ENCODE measurements at regions not wholly inside any gene's neighbourhood (a gene's known extent, or its start where the extent isn't known, plus 50 kb on each side); places are given as distances from the start of the nearest gene placed in this dataset.
"Not testable (repeated sequence)": the region's sequence is repeated elsewhere in the genome, so short reads cannot be mapped to it uniquely, and the experiment has no call there.

DNA sequence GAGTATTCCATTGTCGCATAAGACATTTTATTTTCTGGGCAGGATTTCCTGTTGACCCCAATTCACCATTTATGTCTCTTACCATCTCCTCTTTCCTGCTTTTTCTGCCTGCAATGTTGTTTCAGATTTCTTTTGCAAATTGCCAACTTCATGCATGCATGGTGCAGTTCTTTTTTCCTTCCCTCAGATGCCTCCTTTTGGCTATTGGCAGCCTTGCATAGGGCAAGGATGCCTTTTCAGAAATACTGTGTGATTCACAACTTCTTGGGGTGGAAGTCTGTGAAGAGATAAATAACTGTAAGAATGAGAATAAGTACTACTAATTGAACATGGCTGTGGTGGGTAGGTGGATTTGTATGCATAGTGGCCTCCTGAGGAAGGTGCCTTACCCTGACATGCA, 116.7 kb downstream of the SOX4 start:
- DNase-seq (ENCODE audit: low read depth) = no peak

DNA sequence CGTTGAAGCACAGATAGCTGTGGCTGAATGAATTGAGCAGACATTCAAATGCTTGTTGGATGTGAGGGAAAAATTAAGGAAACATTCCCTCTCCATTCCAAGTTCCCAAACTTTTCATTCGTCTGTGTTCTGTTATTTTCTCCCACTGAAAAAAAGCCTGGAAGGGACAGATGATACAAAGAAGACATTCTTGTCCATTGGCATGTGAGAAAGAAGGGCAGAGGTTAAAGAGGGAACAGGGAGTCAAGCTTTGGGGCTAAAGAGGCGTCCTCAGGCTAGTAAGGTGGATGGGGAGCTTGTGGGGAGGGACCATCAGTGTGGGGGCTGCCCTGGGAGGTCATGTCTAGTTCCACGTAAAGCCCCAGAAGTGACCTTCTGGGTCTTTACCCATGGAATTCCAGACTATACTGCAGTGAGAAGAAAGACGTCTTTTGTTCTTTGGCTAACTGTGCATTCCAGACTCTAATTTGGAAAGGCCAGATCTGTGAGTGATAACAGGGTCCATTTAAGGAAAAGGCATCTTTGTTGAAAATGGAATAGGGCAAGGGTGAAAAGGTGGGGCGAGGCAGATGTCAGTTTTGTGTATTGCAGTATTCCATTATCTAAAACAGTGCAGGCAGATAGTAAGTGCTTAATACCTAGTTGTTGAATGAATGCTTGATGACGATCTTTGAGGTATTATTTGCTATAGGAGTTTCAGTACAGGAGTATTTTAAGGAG, 117.5 kb downstream of the SOX4 start:
- DNase-seq (ENCODE audit: low read depth) = no peak

DNA sequence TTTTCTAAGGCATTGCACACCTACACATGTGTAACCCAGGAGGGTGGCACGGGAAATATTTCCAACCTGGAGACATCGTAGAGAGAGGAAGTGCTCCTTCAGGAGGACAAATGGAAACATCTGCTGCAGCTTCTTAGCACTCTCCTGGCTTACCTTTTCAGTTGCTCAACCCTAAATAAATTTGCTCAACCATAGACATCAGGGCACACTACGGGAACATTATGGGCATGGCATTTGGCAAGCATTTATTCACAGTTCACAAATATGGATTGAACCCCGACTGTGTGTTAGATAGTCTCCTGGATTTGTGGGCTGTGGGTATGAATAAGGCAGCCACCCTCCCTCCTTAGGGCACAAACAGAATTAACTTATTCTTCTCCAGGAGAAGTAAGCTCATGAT, 118.7 kb downstream of the SOX4 start:
- no peak for DNase-seq (ENCODE audit: low read depth)

DNA sequence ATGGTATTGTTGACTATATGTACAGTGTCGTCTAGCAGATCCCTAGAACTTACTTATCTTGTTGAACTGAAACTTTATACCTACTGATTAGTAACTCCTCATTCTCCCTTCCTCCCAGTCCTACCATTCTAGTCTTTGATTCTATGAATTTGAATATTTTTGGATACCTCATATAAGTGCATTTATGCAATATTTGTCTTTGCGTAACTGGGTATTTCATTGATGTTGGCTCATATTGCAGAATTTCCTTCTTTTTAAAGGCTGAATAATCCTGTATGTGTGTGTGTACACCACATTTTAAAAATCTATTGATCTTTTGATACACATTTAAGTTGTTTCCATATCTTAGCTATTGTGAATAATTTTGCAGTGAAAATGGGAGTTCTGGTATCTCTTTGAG, 119.9 kb downstream of the SOX4 start:
- no peak for DNase-seq (ENCODE audit: low read depth)

DNA sequence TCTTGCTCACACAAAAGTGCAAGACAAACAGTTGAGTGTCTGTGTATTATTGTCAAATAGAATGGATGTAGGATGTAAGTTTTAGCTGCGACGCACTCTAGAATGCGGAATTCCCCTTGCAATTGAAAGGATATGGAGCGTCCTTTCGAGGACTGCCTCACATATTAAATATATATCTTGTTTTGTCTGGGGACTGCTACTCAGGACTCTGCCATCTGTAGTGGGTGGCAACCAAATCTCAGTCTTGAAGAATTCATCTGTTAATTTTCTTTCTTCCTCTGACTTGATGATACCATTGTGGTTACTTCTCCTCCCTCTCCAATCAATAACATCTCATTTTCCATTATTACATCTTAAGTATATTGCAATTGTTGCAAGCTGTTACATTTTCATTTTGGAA, 121.6 kb downstream of the SOX4 start:
- no peak for DNase-seq (ENCODE audit: low read depth)

DNA sequence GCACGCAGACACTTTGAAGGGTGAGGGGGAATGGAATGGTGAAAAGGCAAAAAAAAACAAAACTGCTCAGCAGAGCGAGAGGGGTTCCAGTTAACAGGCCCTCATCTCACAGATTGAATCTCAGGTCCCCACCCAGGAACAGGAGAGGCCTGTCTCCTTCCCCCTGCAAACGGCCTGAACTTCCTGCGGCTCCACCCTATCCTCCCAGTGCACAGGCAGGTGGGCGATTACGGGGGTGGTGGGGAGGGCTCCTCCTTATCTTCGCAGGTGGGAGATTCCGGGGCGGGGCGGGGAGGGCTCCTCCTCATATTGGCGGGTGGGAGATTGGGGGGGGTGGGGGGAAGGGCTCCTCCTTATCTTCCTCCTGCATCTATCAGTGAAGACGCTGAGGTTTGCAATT, 129.0 kb downstream of the SOX4 start:
- no peak for DNase-seq (ENCODE audit: low read depth)

DNA sequence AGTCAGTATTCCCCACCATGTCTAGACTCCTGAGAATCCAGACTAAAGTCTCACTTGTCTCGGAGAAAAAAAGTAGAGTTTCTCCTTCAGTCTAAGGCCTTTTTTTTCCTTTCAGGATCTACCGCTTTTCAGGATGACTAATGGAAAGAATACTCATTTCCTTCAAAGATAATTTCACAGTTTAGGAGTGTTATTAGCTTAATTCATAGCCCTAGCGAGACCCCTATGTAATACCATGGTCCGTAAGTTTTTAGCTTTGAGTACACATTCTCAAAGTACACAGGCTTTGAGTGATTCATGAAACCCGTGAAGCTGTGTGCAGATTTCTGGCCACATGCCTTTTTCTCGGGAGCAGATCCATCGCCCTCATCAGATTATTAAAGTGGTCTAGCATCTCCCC, 133.1 kb downstream of the SOX4 start:
- DNase-seq (ENCODE audit: low read depth) = no peak

DNA sequence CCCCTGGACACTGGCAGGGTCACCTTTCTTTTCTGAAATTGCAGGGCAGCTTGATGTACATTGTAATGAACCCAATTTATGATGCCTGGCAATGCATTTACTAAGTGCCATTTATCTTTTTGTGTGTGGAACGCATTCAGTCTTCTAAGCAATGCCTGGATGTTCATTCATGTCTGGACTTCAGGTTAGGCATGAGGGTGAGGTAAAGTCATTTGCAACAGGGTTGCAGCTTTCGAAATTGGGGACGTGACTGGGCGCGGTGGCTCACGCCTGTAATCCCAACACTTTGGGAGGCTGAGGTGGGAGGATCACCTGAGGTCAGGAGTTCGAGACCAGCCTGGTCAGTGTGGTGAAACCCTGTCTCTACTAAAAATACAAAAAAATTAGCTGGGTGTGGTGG, 134.6 kb downstream of the SOX4 start:
- no peak for DNase-seq (ENCODE audit: low read depth)

DNA sequence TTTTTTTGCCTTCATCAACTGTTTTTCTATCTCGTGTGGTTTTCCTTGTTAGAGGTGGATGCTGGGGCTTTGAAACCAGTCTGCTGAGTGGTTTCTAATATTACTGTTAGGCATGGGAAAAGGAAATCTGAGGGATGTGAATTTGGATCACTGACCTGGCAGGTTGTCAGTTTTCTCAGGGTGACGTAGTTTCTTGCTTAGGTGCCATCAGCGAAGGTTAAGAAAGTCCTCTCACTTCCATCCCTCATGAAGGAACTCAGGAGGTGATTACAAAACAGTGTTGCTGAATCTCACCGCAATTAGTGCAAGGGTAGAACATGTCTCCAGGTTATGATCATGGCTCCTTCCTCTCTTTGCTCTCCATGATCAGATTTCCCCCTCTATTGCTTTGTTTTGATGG, 135.9 kb downstream of the SOX4 start:
- no peak for DNase-seq (ENCODE audit: low read depth)

DNA sequence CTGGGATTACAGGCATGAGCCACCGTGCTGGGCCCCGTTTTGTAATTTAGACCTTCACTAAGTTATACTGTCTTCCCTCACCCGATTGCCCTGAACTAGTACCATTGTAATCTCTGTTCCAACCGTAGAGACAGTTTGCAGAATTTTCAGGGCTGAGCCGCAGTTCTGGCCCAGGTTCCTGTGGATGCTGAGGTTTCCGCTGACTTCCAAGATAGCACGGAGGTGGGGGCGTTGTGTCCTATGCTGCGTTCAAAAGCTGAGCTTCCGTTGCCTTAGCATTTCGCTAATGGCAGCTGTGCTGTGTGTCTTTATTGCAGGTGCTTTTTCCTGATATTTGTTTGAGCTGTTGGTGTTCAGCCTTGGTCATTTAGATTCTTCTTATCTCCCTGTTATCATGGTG, 137.0 kb downstream of the SOX4 start:
- DNase-seq (ENCODE audit: low read depth) = no peak

DNA sequence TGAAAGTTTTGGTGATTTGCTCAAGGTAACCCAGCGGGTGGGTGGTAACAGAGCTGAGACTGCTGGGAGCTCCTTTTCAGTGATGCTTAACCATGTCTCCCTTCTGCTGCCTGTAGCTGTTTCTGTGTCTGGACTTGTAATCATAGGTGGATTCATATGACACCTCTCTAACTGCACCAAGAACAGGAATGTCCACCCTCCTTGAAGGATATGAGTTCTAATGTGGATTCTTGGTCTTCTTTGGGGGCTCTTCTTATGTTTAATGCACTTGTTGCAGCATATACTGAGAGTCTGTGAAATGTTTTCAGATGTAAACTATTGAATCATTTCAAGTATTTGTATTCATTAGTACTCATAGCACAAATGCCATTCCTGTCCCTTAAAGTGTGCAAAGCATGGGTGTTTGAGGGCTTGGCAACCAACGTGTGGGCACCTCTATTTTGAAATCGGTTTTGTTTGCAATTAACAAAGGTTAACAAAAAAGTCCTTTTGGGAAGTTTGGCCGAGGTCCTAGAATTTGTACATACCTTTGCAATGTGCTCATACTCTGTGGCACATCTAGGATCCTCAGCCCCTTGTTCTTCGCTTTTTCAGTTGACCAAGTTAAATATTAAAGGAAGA, 138.0 kb downstream of the SOX4 start:
- DNase-seq (ENCODE audit: low read depth) = no peak

DNA sequence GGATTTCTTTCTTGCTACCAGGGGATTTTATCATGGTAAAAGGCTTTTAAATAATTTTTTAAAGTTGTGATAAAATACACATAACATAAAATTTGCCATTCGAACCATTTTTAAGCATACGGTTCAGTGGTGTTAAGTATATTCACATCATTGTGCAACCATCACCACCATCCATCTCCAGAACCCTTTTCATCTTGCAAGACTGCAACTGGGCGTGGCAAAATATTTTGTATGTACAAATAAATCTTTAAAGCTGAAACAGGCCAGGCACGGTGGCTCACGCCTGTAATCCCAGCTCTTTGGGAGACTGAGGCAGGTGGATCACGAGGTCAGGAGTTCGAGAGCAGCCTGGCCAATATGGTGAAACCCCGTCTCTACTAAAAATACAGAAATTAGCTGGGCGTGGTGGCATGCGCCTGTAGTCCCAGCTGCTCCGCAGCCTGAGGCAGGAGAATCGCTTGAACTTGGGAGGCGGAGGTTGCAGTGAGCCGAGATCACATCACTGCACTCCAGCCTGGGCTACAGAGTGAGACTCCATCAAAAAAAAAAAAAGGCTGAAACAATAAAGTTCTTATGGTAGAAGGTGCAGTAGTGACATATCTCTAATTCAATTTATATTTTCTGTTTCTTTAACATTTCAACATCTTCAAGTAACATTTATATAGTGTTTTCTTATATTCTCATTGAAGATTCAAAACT, 138.6 kb downstream of the SOX4 start:
- DNase-seq (ENCODE audit: low read depth) = not testable (repeated sequence)

DNA sequence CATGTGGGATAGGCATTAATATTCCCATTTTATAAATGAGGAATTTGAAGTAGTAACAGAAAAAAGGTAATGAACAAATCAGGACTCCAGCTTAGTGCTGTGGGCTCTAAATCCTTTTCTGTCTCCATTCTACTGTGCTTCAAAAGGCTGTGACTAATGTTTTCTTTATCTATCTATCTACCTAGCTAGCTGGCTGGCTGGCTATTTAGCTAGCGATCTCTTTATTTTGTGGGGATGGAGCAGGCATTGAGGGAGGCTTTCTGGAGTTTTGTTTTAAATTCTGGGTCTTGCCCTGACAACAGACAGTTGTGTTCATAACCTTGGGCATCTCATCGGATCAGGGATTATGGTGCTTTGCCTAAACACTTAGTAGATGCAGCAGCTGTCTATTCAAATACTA, 139.2 kb downstream of the SOX4 start:
- DNase-seq (ENCODE audit: low read depth) = no peak

DNA sequence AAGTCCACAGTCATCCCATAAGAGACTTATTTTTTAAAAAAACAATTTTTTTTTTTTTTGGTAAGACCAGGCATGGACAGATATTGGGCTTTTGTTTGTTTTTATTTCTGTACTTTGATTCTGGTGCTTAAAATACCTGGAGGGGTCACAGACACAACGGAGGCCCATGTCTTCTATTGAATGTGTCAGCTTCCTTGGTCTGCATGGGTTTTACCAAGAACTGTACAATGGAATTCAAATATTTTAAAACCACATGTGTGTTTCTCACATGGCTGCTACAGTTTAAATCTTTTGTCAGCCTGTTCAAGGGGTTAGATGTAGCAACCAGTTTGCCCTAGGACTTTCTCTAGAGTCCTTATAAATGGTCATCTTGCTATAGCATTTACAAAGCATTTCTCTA, 139.8 kb downstream of the SOX4 start:
- no peak for DNase-seq (ENCODE audit: low read depth)

DNA sequence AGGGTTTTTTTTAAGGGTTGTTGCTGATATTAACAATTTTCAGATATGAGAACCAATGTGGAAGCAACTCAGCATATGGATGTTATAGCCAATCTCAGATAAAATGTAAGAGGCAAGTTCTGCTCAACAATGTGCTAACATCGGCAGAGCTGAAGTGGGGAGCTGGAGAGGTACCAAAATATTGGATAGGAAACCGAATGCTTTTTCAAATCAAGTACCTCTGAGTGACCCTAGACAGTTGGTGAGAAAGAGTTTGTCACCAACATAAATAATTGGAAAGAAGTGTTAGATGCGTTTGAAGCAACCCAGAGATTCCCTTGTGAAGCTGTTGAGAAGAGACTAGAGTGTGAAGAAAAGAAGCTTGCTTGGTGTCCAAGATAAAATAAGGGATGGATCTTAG, 140.7 kb downstream of the SOX4 start:
- DNase-seq (ENCODE audit: low read depth) = no peak

DNA sequence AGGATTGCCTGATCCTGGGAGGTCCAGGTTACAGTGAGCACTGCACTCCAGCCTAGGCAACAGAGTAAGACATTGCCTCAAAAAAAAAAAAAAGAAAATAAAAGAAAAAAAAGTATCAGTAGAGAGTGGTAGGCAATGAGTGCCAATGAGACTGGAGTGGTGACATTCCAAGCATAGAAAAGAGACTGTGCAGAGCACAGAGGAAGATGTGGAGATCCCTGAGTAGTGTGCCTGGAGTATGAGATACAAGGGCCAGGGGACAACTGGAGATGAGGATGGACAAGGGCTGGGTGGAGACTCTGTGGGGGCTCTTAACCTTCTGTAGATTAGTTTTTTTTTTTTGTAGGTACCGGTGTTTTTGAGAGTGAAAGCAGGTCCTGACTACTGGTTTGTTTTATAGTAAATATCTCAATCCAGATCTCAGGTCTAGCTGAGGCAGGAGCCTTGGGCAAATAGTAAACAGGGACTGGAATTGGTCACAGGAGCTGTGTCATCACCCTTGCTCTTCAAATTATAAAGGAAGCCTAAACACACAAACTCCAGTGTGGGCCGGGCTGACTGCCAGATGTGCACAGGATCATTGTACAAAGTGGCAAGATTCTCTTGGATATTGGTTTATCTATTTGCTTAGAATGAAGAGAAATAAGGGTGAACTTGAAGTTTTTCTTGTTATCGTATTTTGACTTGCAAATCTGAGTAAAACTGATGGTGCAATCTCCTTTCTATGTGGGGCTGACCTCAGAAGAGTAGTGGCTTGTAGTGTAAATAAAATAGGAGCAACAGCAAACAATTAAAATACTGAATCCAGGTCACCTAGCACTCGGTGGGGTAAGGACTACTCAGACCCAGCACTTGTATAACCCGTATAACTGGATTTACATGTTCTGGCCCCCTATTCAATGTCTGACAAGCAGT, 144.9 kb downstream of the SOX4 start:
- no peak for DNase-seq (ENCODE audit: low read depth)

DNA sequence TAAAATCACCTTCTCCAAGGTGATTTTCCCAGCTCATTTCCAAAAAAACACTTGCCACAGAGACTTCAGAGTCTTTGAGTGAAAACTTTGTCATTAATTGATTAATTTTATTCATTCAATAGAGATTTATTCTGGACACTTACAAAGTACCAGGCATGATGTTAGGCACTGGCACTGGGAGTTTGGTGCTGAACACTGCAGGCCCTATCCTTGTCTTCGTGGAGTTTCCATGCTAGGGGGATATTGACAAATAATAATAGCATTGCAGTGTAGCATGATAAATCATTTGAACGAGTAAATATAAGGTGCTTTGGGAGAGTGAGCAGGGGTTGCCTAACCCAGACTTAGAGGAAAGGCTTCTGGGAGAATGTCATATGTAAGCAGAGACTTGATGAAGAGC, 145.7 kb downstream of the SOX4 start:
- no peak for DNase-seq (ENCODE audit: low read depth)

DNA sequence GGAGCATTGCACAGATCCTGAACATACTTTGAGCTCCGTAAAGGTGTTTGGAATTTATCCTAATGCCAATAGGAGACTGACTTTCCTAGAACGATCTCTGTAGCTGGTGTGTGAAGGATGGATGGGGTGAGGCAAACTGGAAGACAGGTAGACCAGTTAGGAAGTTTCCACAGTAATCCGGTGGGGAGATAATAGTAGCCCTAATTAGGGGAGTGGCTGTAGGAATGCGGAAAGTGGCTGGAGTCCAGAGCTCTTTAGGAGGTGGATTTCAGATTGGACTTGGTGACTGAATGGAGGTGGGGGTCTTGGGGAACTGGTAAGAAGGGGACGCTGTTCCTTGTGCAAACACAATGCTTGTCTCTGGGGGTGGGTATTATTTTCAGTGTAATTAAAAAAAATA, 146.3 kb downstream of the SOX4 start:
- no peak for DNase-seq (ENCODE audit: low read depth)

DNA sequence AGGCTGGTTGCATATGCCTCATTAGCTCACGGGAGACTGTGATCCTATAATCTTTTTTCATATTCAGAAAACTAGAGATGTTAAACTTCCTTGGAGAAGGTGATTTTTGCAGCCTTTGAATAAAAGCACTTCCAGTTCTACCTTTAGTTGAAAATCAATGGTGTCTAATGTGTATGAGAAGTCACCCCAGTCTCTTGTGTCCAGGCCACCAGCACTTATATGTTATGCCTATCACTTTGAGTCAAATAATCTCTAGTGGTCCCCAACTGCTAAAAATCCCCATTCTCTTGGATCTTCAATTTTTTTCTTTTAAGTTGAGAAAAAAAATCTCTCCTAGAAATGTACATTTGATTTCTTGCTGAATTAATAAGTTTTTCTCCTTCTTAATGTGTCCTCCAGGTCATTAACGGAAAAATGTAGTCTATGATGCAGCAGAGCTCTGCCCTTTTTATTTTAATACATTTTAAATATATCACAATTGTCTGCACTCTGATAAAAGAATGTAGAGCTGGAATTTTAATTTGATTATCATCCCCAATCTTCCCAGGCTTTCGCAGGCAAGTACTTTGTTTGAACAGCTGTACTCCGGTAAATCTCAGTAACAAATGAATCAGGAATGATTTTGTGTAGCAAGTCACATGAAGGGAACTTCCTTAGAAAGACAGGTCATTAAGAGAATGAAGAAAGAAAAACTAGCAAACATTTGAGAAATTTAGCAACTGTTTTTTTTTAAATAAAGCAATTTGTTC, 147.0 kb downstream of the SOX4 start:
- no peak for DNase-seq (ENCODE audit: low read depth)

DNA sequence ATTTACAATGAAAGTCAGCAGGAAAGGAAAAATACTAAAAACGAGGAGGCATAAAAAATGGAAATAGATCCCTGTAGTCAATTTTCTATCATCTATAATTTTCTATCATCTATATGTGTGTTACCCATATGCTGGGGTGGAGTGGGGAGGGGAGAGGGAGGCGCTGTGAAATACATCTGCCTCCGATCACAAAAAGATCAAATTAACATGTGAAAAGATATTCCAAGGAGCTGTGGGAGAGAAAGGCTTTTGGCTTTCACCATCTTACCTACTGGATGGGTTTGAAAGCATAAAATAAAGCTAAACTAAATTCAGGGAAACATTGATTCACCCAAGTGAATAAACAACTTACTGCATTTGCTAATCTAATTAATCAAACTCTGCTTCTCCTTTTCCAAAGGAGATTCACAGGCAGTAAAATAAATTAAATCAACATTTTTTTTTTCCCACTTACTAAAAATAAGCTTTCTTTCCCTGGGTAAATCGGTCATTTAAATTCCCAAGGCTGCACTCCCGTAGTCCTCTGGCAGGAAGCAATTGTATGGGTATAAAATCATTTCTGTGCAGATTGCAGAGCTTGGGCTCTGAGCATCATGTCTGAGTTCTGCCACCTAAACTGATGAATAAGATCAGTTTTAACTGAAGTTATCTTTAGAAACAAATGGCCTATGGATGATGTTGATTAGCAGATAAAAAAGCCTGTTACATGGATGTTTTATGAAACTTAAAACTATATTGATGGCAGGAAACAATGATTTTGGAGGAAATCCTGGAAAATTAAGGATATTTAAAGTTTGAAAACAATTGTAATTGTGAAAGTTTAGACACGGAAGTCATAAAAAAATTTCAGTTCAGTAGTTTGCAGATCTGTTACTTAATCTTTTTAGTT, 147.9 kb downstream of the SOX4 start:
- DNase-seq (ENCODE audit: low read depth) = no peak

Measured in forelimb muscle (tissue), 1 donor.